H1 (cell line): ENCODE measurements at regions not wholly inside any gene's neighbourhood (a gene's known extent, or its start where the extent isn't known, plus 50 kb on each side); places are given as distances from the start of the nearest gene placed in this dataset.

Source experiments
- CTCF ChIA-PET: fragments of 300-600 bp; sonication (Branson Sonifier 250); formaldehyde crosslinking; loops from one replicate; lab custom pipeline; 2021; ENCODE audit not compliant: partially characterized antibody; lab: Charles Lee
- POLR2A ChIA-PET: fragments of 300-600 bp; sonication (Branson Sonifier 250); formaldehyde crosslinking; loops from one replicate; lab custom pipeline; 2021; ENCODE audit warnings: inconsistent platforms; ENCODE audit not compliant: partially characterized antibody; lab: Charles Lee
- DNase-seq, 2 experiments: peaks; one replicate each; pipeline versions ENCODE4 v3.0.0 to v3.0.0-alpha.2; 2010 to 2022; ENCODE audit warnings: low spot score in 2 of 2, low read depth in 1 of 2, mixed read lengths in 1 of 2
- FAIRE-seq: peaks from 2 replicates; lab custom pipeline; 2011; peaks lifted over from hg19 to GRCh38; lab: Jason Lieb, UNC
- H2AFZ ChIP-seq: 2 replicates; pipeline ENCODE4 v1.8.1; 2012; ENCODE audit warnings: low read length, inconsistent platforms
- H2AK5ac ChIP-seq: 2 replicates; pipeline ENCODE4 v1.6.1; 2013; ENCODE audit warnings: low read depth, low read length
- H2BK120ac ChIP-seq: replicated peaks from 2 replicates; pipeline ENCODE3; 2013; ENCODE audit warnings: low read depth, low read length, inconsistent platforms
- H2BK12ac ChIP-seq: 2 replicates; pipeline ENCODE4 v1.6.1; 2013; ENCODE audit warnings: low read depth, low read length
- H2BK15ac ChIP-seq: 2 replicates; pipeline ENCODE4 v1.6.1; 2013; ENCODE audit warnings: low read length
- H2BK20ac ChIP-seq: 2 replicates; pipeline ENCODE4 v1.6.1; 2013; ENCODE audit warnings: low read length
- H2BK5ac ChIP-seq: 2 replicates; pipeline ENCODE4 v1.6.1; 2013; ENCODE audit warnings: low read depth, low read length
- H3K14ac ChIP-seq: 2 replicates; pipeline ENCODE4 v1.6.1; 2013; ENCODE audit warnings: inconsistent platforms; ENCODE audit not compliant: insufficient read length
- H3K18ac ChIP-seq: 2 replicates; pipeline ENCODE4 v1.6.1; 2013; ENCODE audit warnings: low read length; ENCODE audit errors: extremely low read depth
- H3K23ac ChIP-seq: 2 replicates; pipeline ENCODE4 v1.6.1; 2013; ENCODE audit warnings: inconsistent platforms; ENCODE audit not compliant: insufficient read length
- H3K23me2 ChIP-seq: 2 replicates; pipeline ENCODE4 v1.6.1; 2013; ENCODE audit warnings: low read depth, low read length
- H3K27ac ChIP-seq: 2 replicates; pipeline ENCODE4 v1.6.1; 2011; ENCODE audit warnings: low read depth, low read length, inconsistent platforms
- H3K27me3 ChIP-seq, 4 experiments: replicated peaks in 1 of 4; 1 replicate in 1 of 4; 2 replicates in 3 of 4; pipeline versions ENCODE4 v1.6.1 to v1.8.1; 2011 to 2013; ENCODE audit warnings: low read length in 3 of 4, mild to moderate bottlenecking in 3 of 4, inconsistent platforms in 2 of 4, mixed read lengths in 2 of 4, moderate library complexity in 1 of 4; ENCODE audit not compliant: control insufficient read depth in 3 of 4, insufficient read depth in 3 of 4; ENCODE audit errors: extremely low read depth in 1 of 4
- H3K36me3 ChIP-seq, 4 experiments: 2 replicates each; pipeline versions ENCODE4 v1.6.1 to v1.8.1; 2011 to 2013; ENCODE audit warnings: mild to moderate bottlenecking in 4 of 4, low read length in 3 of 4, moderate library complexity in 2 of 4, control low read depth in 1 of 4, inconsistent platforms in 1 of 4; ENCODE audit not compliant: insufficient read depth in 4 of 4, control insufficient read depth in 2 of 4
- H3K4ac ChIP-seq: replicated peaks from 2 replicates; pipeline ENCODE3; 2013; ENCODE audit warnings: low read length, low read depth, mixed read lengths, inconsistent platforms; ENCODE audit not compliant: insufficient read length
- H3K4me1 ChIP-seq, 4 experiments: replicated peaks in 1 of 4; 1 replicate in 1 of 4; 2 replicates in 3 of 4; pipeline versions ENCODE4 v1.6.1 to v1.8.1; 2011 to 2013; ENCODE audit warnings: low read length in 3 of 4, inconsistent platforms in 2 of 4, mixed read lengths in 1 of 4; ENCODE audit not compliant: insufficient read depth in 4 of 4, control insufficient read depth in 3 of 4
- H3K4me2 ChIP-seq, 2 experiments: 2 replicates each; pipeline versions ENCODE4 v1.6.1 to v1.8.1; 2011 to 2013; ENCODE audit warnings: low read depth in 2 of 2, low read length in 2 of 2, control low read depth in 1 of 2, inconsistent platforms in 1 of 2, mild to moderate bottlenecking in 1 of 2; ENCODE audit not compliant: insufficient read depth in 1 of 2
- H3K4me3 ChIP-seq, 4 experiments: fragments of 200-600, 300-600 bp in 1 of 4; sonication (generic), shearing (Covaris generic), sonication (Bioruptor Twin) in 1 of 4; 2 replicates each; pipeline versions ENCODE4 v1.5.1 to v1.8.1; 2011 to 2016; ENCODE audit warnings: low read length in 4 of 4, low read depth in 3 of 4, control low read depth in 2 of 4, inconsistent platforms in 2 of 4, mild to moderate bottlenecking in 2 of 4, mixed read lengths in 1 of 4, moderate library complexity in 1 of 4; ENCODE audit not compliant: insufficient read depth in 2 of 4; ENCODE audit errors: extremely low read depth in 1 of 4
- H3K56ac ChIP-seq: replicated peaks from 2 replicates; pipeline ENCODE3; 2013; ENCODE audit warnings: low read depth, mild to moderate bottlenecking, mixed read lengths, low read length, inconsistent platforms; ENCODE audit not compliant: insufficient read length
- H3K79me1 ChIP-seq: 2 replicates; pipeline ENCODE4 v1.6.1; 2013; ENCODE audit warnings: low read depth, low read length, control low read depth
- H3K79me2 ChIP-seq, 2 experiments: 2 replicates each; pipeline versions ENCODE4 v1.6.1 to v1.8.1; 2012 to 2013; ENCODE audit warnings: low read length in 2 of 2, mild to moderate bottlenecking in 2 of 2, inconsistent platforms in 1 of 2; ENCODE audit not compliant: insufficient read depth in 2 of 2, control insufficient read depth in 1 of 2
- H3K9ac ChIP-seq, 4 experiments: replicated peaks in 1 of 4; 1 replicate in 1 of 4; 2 replicates in 3 of 4; pipeline versions ENCODE4 v1.6.1 to v1.8.1; 2011 to 2013; ENCODE audit warnings: low read depth in 3 of 4, low read length in 3 of 4, control low read depth in 2 of 4, mild to moderate bottlenecking in 2 of 4, moderate library complexity in 2 of 4, inconsistent platforms in 1 of 4; ENCODE audit errors: extremely low read depth in 1 of 4
- H3K9me3 ChIP-seq, 2 experiments: 2 replicates each; pipeline versions ENCODE4 v1.6.1 to v1.8.1; 2012 to 2013; ENCODE audit warnings: mild to moderate bottlenecking in 2 of 2, moderate library complexity in 2 of 2, control low read depth in 1 of 2, inconsistent platforms in 1 of 2, low read depth in 1 of 2, low read length in 1 of 2, mixed read lengths in 1 of 2; ENCODE audit not compliant: insufficient read depth in 2 of 2
- H4K20me1 ChIP-seq, 2 experiments: replicated peaks in 1 of 2; 2 replicates each; pipeline versions ENCODE3 to v1.8.1; 2011 to 2013; ENCODE audit warnings: inconsistent platforms in 2 of 2, low read length in 2 of 2, mild to moderate bottlenecking in 1 of 2; ENCODE audit not compliant: insufficient read depth in 2 of 2, control insufficient read depth in 1 of 2
- H4K5ac ChIP-seq: 2 replicates; pipeline ENCODE4 v1.6.1; 2013; ENCODE audit warnings: low read length, low read depth, mixed read lengths, inconsistent platforms; ENCODE audit not compliant: insufficient read length
- H4K8ac ChIP-seq: 2 replicates; pipeline ENCODE4 v1.8.0; 2013; ENCODE audit warnings: mild to moderate bottlenecking, moderate library complexity, low read length, inconsistent platforms; ENCODE audit not compliant: insufficient read depth; ENCODE audit errors: extremely low read depth
- H4K91ac ChIP-seq: replicated peaks from 2 replicates; pipeline ENCODE3; 2013; ENCODE audit warnings: low read length, mixed read lengths, inconsistent platforms; ENCODE audit not compliant: insufficient read length
- CBX5 ChIP-seq: fragments of 300-800, 300-1000 bp; sonication (generic); IDR thresholded peaks from 2 replicates; pipeline ENCODE4 v1.7.1; 2016; ENCODE audit warnings: antibody characterized with exemption, low read length, low read depth
- CTCF ChIP-seq, 3 experiments: IDR thresholded peaks; 1 replicate in 2 of 3; 2 replicates in 1 of 3; pipeline versions ENCODE4 v1.5.1 to v1.6.1; 2011; ENCODE audit warnings: low read length in 3 of 3, mild to moderate bottlenecking in 3 of 3, inconsistent platforms in 2 of 3, low read depth in 1 of 3, moderate library complexity in 1 of 3; ENCODE audit not compliant: insufficient read depth in 1 of 3; ENCODE audit errors: control extremely low read depth in 1 of 3
- GTF2F1 ChIP-seq: IDR thresholded peaks from 2 replicates; pipeline ENCODE4 v1.6.1; 2012; ENCODE audit warnings: low read depth, low read length, improper control_type of control experiment, borderline replicate concordance
- HDAC6 ChIP-seq: IDR thresholded peaks from one replicate; pipeline ENCODE4 v1.7.1; 2012; ENCODE audit warnings: low read depth, mild to moderate bottlenecking, inconsistent platforms, low read length, moderate library complexity
- MAX ChIP-seq: IDR thresholded peaks from 2 replicates; pipeline ENCODE4 v1.6.1; 2012; ENCODE audit warnings: inconsistent platforms
- POLR2AphosphoS5 ChIP-seq: IDR thresholded peaks from 2 replicates; pipeline ENCODE4 v1.6.1; 2011; ENCODE audit warnings: low read depth, low read length
- SAP30 ChIP-seq: fragments of 300-600 bp; sonication (generic); IDR thresholded peaks from 2 replicates; pipeline ENCODE4 v1.7.1; 2012; ENCODE audit warnings: low read length, moderate library complexity, mild to moderate bottlenecking, inconsistent platforms; ENCODE audit not compliant: insufficient read depth, insufficient replicate concordance
- USF2 ChIP-seq: IDR thresholded peaks from 2 replicates; pipeline ENCODE4 v1.6.1; 2011; ENCODE audit warnings: low read length, improper control_type of control experiment
- YY1 ChIP-seq: IDR thresholded peaks from 2 replicates; pipeline ENCODE4 v1.6.1; 2011; ENCODE audit warnings: low read depth, mild to moderate bottlenecking, low read length
- ZNF274 ChIP-seq: IDR thresholded peaks from 2 replicates; pipeline ENCODE4 v1.7.0; 2012; ENCODE audit warnings: low read length, borderline replicate concordance; ENCODE audit errors: extremely low read depth
- WGBS, 2 experiments: shearing (Covaris generic) in 1 of 2; methylation state at CpG; one replicate each; pipeline versions ENCODE4 v1.1.6 to v1.1.7; 2013 to 2015; ENCODE audit warnings: low lambda C conversion rate in 2 of 2, mixed read lengths in 2 of 2, inconsistent platforms in 1 of 2, low coverage in 1 of 2, missing lambda C conversion rate in 1 of 2; ENCODE audit not compliant: insufficient replicate concordance in 2 of 2, insufficient coverage in 1 of 2, insufficient read length in 1 of 2; ENCODE audit errors: extremely low coverage in 1 of 2, missing lambda C conversion rate in 1 of 2; 5-methylcytosine and 5-hydroxymethylcytosine counted together

DNA sequence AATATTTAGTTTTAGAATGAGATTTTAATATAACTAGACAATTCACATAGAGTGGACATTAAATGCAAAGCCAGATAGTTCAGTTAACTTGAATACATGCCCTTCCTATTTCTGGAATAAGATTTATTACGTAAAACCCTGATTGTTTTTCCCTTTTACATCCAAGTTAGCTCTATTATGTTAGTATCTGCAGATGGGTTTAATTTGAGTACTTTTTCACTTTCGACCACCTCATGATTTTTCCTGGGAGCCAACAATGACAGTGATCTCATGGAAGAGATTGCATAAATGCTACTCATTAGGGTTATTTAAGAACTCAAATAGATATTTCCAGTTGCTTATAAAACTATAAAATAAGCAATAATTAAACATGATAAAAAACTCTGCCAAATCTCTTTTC is 199.4 kb upstream of the PTGFR start:
- H3K4me1 ChIP-seq: no peaks in the 10 kb centered on the region
- POLR2A ChIA-PET: no interaction called here
- H4K8ac ChIP-seq: no peak overlapping the region
- H3K27me3 ChIP-seq: no peaks in the 10 kb centered on the region
- H3K14ac ChIP-seq: no peak overlapping the region
- H3K9me3 ChIP-seq: no peaks in the 10 kb centered on the region
- no peak overlapping the region for H2AK5ac ChIP-seq
- no peak overlapping the region for H3K56ac ChIP-seq
- no peaks in the 10 kb centered on the region for H4K20me1 ChIP-seq
- no peak overlapping the region for H3K4me3 ChIP-seq
- FAIRE-seq (no peak), DNase-seq (no peak)
- H3K4me2 ChIP-seq: no peak overlapping the region
- no peak overlapping the region for H4K91ac ChIP-seq
- 91% methylated on average over 2 of the region's 2 CpGs; no CpG with 5 or more reads in 1 of the 2 experiments for WGBS, 2 experiments
- H3K36me3 ChIP-seq: no peaks in the 10 kb centered on the region
- H2BK5ac ChIP-seq: no peak overlapping the region
- no peak overlapping the region for H3K23ac ChIP-seq
- no peak overlapping the region for H2BK15ac ChIP-seq
- no peak overlapping the region for H4K5ac ChIP-seq
- H3K18ac ChIP-seq: no peak overlapping the region
- no peaks in the 10 kb centered on the region for H3K79me1 ChIP-seq
- no peak overlapping the region for H2BK120ac ChIP-seq
- no peak overlapping the region for H3K9ac ChIP-seq
- no peak overlapping the region for H3K4ac ChIP-seq
- H3K79me2 ChIP-seq: no peaks in the 10 kb centered on the region
- H2BK12ac ChIP-seq: no peak overlapping the region
- H3K23me2 ChIP-seq: no peaks in the 10 kb centered on the region
- CTCF ChIA-PET: interaction anchor here (0.9 to 1.1 kb wide), 4 partner anchors 16 to 42 kb away, joined by 3 read pairs; no protein-coding TSS in a partner anchor
- H2BK20ac ChIP-seq: no peak overlapping the region
- no peak overlapping the region for H3K27ac ChIP-seq
- no peak overlapping the region for H2AFZ ChIP-seq
- TF ChIP-seq SAP30 (no peak), CBX5 (no peak), MAX (no peak), USF2 (no peak), HDAC6 (no peak), CTCF (IDR thresholded peaks at IDR 0.05; ENCODE audit: control extremely low read depth in 1 of 3, insufficient read depth in 1 of 3, low read depth in 1 of 3, low read length in 3 of 3) (no peak), POLR2AphosphoS5 (no peak), GTF2F1 (no peak), ZNF274 (no peak), YY1 (no peak)
